IMR-90 (cell line): ENCODE measurements at regions not wholly inside any gene's neighbourhood (a gene's known extent, or its start where the extent isn't known, plus 50 kb on each side); places are given as distances from the start of the nearest gene placed in this dataset.

ENCODE experiments used
- ATAC-seq: fragments of 200-7000 bp; cut with Tn5 transposase; 2 replicates; pipeline ENCODE4 v1.9.1; 2020; ENCODE audit warnings: low read depth, mild to moderate bottlenecking, moderate library complexity
- BruUV-seq: library from RNA; stranded (reverse); fragments of 400-500 nt; replicated peaks from 2 replicates; lab custom pipeline; 2021; lab: Mats Ljungman, UMichigan
- CTCF ChIA-PET: fragments of 300-600 bp; formaldehyde crosslinking; extraction: SDS; loops from one replicate; lab custom pipeline; 2021; ENCODE audit warnings: antibody characterized with exemption; lab: Yijun Ruan, JAX
- POLR2A ChIA-PET: fragments of 300-600 bp; sonication (Branson Sonifier 250); formaldehyde crosslinking; loops from one replicate; lab custom pipeline; 2022; ENCODE audit warnings: antibody characterized with exemption; ENCODE audit not compliant: unreplicated experiment; lab: Charles Lee
- DNase-seq: peaks from one replicate; pipeline ENCODE4 v3.0.0; 2013
- H2AFZ ChIP-seq: replicated peaks from 2 replicates; pipeline ENCODE3; 2013; ENCODE audit warnings: low read length, mild to moderate bottlenecking; ENCODE audit not compliant: poor library complexity
- H2AK5ac ChIP-seq: 2 replicates; pipeline ENCODE4 v1.6.1; 2013; ENCODE audit warnings: low read depth, low read length, inconsistent platforms
- H2AK9ac ChIP-seq: replicated peaks from 2 replicates; pipeline ENCODE3; 2013; ENCODE audit warnings: mild to moderate bottlenecking, low read depth, low read length, moderate library complexity; ENCODE audit not compliant: poor library complexity
- H2BK120ac ChIP-seq: 2 replicates; pipeline ENCODE4 v1.6.1; 2013; ENCODE audit warnings: low read depth, low read length, inconsistent platforms
- H2BK15ac ChIP-seq: 3 replicates; pipeline ENCODE4 v1.6.1; 2013; ENCODE audit warnings: low read depth, low read length, inconsistent platforms
- H2BK20ac ChIP-seq: 2 replicates; pipeline ENCODE4 v1.6.1; 2013; ENCODE audit warnings: low read depth, mild to moderate bottlenecking, inconsistent platforms, low read length, moderate library complexity
- H2BK5ac ChIP-seq: 2 replicates; pipeline ENCODE4 v1.6.1; 2013; ENCODE audit warnings: mild to moderate bottlenecking, low read depth, low read length, inconsistent platforms; ENCODE audit not compliant: poor library complexity, severe bottlenecking
- H3K14ac ChIP-seq: replicated peaks from 2 replicates; pipeline ENCODE4 v1.6.1; 2013; ENCODE audit warnings: low read depth, low read length, inconsistent platforms
- H3K18ac ChIP-seq: 2 replicates; pipeline ENCODE4 v1.6.1; 2013; ENCODE audit warnings: low read depth, low read length, control low read depth
- H3K23ac ChIP-seq: 2 replicates; pipeline ENCODE4 v1.6.1; 2013; ENCODE audit warnings: low read depth, low read length, inconsistent platforms
- H3K27ac ChIP-seq: 2 replicates; pipeline ENCODE4 v1.5.1; 2013; ENCODE audit warnings: mild to moderate bottlenecking, control low read depth, low read length; ENCODE audit not compliant: insufficient read depth
- H3K27me3 ChIP-seq: 2 replicates; pipeline ENCODE4 v1.6.1; 2013; ENCODE audit warnings: low read length; ENCODE audit not compliant: control insufficient read depth, insufficient read depth
- H3K36me3 ChIP-seq: 2 replicates; pipeline ENCODE4 v1.6.1; 2013; ENCODE audit warnings: low read length, mixed read lengths; ENCODE audit not compliant: control insufficient read depth, insufficient read depth
- H3K4ac ChIP-seq: 2 replicates; pipeline ENCODE4 v1.6.1; 2013; ENCODE audit warnings: low read depth, low read length, inconsistent platforms
- H3K4me1 ChIP-seq: 2 replicates; pipeline ENCODE4 v1.6.1; 2013; ENCODE audit warnings: low read length, mixed read lengths; ENCODE audit not compliant: control insufficient read depth, insufficient read depth
- H3K4me2 ChIP-seq: 2 replicates; pipeline ENCODE4 v1.6.1; 2013; ENCODE audit warnings: low read depth, mild to moderate bottlenecking, control low read depth, low read length, moderate library complexity
- H3K4me3 ChIP-seq: 2 replicates; pipeline ENCODE4 v1.5.1; 2013; ENCODE audit warnings: low read depth, mild to moderate bottlenecking, control low read depth, low read length, moderate library complexity; ENCODE audit not compliant: insufficient read depth
- H3K56ac ChIP-seq: 2 replicates; pipeline ENCODE4 v1.6.1; 2013; ENCODE audit warnings: low read length, inconsistent platforms; ENCODE audit not compliant: insufficient read depth; ENCODE audit errors: extremely low read depth
- H3K79me1 ChIP-seq, 2 experiments: 2 replicates each; pipeline ENCODE4 v1.6.1; 2013; ENCODE audit warnings: low read length in 2 of 2, inconsistent platforms in 1 of 2, low read depth in 1 of 2
- H3K9ac ChIP-seq: 2 replicates; pipeline ENCODE4 v1.6.1; 2013; ENCODE audit warnings: low read depth, low read length, control low read depth
- H3K9me1 ChIP-seq: 2 replicates; pipeline ENCODE4 v1.6.1; 2013; ENCODE audit warnings: low read length, inconsistent platforms; ENCODE audit not compliant: insufficient read depth
- H3K9me3 ChIP-seq: 2 replicates; pipeline ENCODE4 v1.6.1; 2013; ENCODE audit warnings: low read length; ENCODE audit not compliant: control insufficient read depth, insufficient read depth
- H4K20me1 ChIP-seq: 2 replicates; pipeline ENCODE4 v1.6.1; 2013; ENCODE audit warnings: low read length, inconsistent platforms; ENCODE audit not compliant: insufficient read depth
- H4K5ac ChIP-seq: 2 replicates; pipeline ENCODE4 v1.6.1; 2013; ENCODE audit warnings: mild to moderate bottlenecking, low read depth, low read length, control low read depth
- H4K8ac ChIP-seq, 2 experiments: 2 replicates each; pipeline ENCODE4 v1.6.1; 2013; ENCODE audit warnings: low read depth in 2 of 2, low read length in 2 of 2, control low read depth in 1 of 2, inconsistent platforms in 1 of 2
- H4K91ac ChIP-seq: 2 replicates; pipeline ENCODE4 v1.6.1; 2013; ENCODE audit warnings: low read depth, low read length, inconsistent platforms; ENCODE audit not compliant: insufficient read depth
- CEBPB ChIP-seq: IDR thresholded peaks from 2 replicates; pipeline ENCODE4 v1.6.1; 2012; ENCODE audit warnings: low read depth, low read length, improper control_type of control experiment
- CHD1 ChIP-seq: IDR thresholded peaks from 2 replicates; pipeline ENCODE4 v1.6.1; 2012; ENCODE audit warnings: low read depth, low read length, improper control_type of control experiment
- MAFK ChIP-seq: IDR thresholded peaks from 2 replicates; pipeline ENCODE4 v1.6.1; 2012; ENCODE audit warnings: low read depth, low read length, improper control_type of control experiment
- POLR2A ChIP-seq: IDR thresholded peaks from 2 replicates; pipeline ENCODE4 v1.6.1; 2012; ENCODE audit warnings: mild to moderate bottlenecking, low read depth, low read length
- RCOR1 ChIP-seq: IDR thresholded peaks from 2 replicates; pipeline ENCODE4 v1.6.1; 2012; ENCODE audit warnings: mild to moderate bottlenecking, low read length, improper control_type of control experiment; ENCODE audit not compliant: insufficient replicate concordance
- RFX5 ChIP-seq: IDR thresholded peaks from 2 replicates; pipeline ENCODE4 v1.8.0; 2012; ENCODE audit warnings: low read depth, mild to moderate bottlenecking, low read length, moderate library complexity
- WGBS, 2 experiments: methylation state at CpG; one replicate each; pipeline versions ENCODE4 v1.1.5 to v1.1.7; 2013; ENCODE audit warnings: missing lambda C conversion rate in 2 of 2; ENCODE audit not compliant: insufficient read length in 1 of 2; ENCODE audit errors: extremely low coverage in 2 of 2; 5-methylcytosine and 5-hydroxymethylcytosine counted together
- dilution Hi-C: fragments of 300-500 bp; cut with HindIII; formaldehyde crosslinking; loops from one replicate; pipeline ENCODE4 v1.14.3; 2018; ENCODE audit warnings: low sequenced_read_pairs; ENCODE audit not compliant: unreplicated experiment
- in situ Hi-C: fragments of 300-500 bp; cut with MboI; formaldehyde crosslinking; loops from 3 replicates; pipeline ENCODE4 v1.14.3; 2019; ENCODE audit warnings: low sequenced_read_pairs, inconsistent platforms, mixed read lengths
- intact Hi-C: fragments of 100-400 bp; cut with micrococcal nuclease; formaldehyde crosslinking; loops from 2 replicates; pipeline ENCODE4 v1.10.0; 2022
- TF ChIP-seq, protein P1 (sequence below): fragments of 150-350 bp; IDR thresholded peaks from 2 replicates; pipeline ENCODE4 v1.6.1; 2017; ENCODE audit warnings: mild to moderate bottlenecking, antibody characterized with exemption, low read length, low read depth
- TF ChIP-seq, protein P2 (sequence below): fragments of 150-350 bp; IDR thresholded peaks from 2 replicates; pipeline ENCODE4 v1.6.1; 2016; ENCODE audit warnings: low read depth, mild to moderate bottlenecking, low read length, moderate library complexity, borderline replicate concordance

DNA sequence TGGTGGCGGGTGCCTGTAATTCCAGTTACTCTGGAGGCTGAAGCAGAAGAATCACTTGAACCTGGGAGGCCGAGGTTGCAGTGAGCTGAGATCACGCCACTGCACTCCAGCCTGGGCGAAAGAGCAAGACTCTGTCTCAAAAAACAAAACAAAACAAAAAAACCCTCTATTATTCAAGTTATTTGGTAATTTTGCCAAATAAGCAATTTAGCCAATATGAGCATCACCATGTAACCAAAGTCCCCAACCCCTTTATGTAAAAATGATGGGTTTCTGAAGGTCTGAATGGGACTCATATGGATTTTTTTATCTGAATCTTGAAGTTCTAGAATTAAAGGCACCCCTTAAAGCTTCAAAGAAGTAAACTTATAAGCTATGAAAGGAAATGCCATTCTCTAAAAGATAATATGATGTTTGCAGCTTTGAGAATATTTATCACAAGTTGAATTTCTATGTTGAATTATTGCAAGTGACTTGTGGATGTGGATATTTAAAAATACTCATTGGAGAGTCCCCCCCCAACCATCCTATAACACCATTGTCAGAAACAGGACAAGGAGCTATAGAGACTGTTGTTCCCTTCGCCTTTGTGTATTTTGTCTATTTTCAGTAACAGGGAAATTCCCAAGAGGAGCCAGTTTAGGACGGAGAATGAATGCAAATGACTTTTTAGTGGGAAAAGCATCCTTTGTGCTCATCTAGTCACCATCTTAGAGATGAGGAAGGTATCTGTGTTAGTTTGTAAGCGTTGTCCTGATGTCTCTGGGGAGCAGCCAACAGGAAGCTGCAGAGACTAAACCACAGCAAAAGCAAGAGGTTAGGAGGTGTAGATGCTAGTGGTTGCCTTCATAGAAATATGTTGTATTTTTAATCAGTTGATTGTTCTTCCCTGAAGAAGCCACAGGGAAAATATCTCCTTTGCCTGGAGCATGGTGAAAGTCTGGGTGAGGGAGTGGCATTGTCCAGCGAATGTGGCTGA is 68.3 kb downstream of the TET3 start:
- Histone ChIP-seq H3K4me1 (peaks cover 1% of the 10 kb centered on the region; the same call in 1 of the 2 replicates), H2AK9ac (no peak overlapping the region), H3K14ac (no peak overlapping the region), H2BK120ac (no peak overlapping the region), H4K5ac (no peak overlapping the region), H3K4ac (no peak overlapping the region), H2BK5ac (no peak overlapping the region), H3K9ac (no peak overlapping the region), H3K9me1 (peaks cover 16% of the 10 kb centered on the region), H3K79me1 (peaks cover 20 to 42% of the 10 kb centered on the region in 2 experiments), H3K23ac (no peak overlapping the region), H3K56ac (no peak overlapping the region), H4K8ac (no peak overlapping the region), H3K4me2 (no peak overlapping the region), H3K18ac (no peak overlapping the region), H3K4me3 (no peak overlapping the region), H3K9me3 (no peaks in the 10 kb centered on the region), H3K27ac (no peak overlapping the region), H2AFZ (no peak overlapping the region), H3K36me3 (peaks cover 9% of the 10 kb centered on the region), H4K20me1 (peaks cover 16% of the 10 kb centered on the region; the same call in 1 of the 2 replicates), H2BK20ac (no peak overlapping the region), H2AK5ac (no peak overlapping the region), H4K91ac (no peak overlapping the region), H2BK15ac (no peak overlapping the region), H3K27me3 (no peaks in the 10 kb centered on the region)
- in situ Hi-C loops (no loop called here), intact Hi-C loops (no loop called here), dilution Hi-C loops (no loop called here)
- BruUV-seq = no TSS peak
- DNase-seq (no peak), ATAC-seq (no peak)
- CTCF ChIA-PET = no interaction called here
- POLR2A ChIA-PET = no interaction called here
- WGBS, 2 experiments = no CpG with 5 or more reads among the region's 8 CpGs
- no peak for TF ChIP-seq CEBPB
- TF ChIP-seq RFX5 = no peak
- TF ChIP-seq RCOR1 = no peak
- TF ChIP-seq, protein P1, sequence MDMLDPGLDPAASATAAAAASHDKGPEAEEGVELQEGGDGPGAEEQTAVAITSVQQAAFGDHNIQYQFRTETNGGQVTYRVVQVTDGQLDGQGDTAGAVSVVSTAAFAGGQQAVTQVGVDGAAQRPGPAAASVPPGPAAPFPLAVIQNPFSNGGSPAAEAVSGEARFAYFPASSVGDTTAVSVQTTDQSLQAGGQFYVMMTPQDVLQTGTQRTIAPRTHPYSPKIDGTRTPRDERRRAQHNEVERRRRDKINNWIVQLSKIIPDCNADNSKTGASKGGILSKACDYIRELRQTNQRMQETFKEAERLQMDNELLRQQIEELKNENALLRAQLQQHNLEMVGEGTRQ = no peak
- TF ChIP-seq POLR2A = no peak
- TF ChIP-seq, protein P2, sequence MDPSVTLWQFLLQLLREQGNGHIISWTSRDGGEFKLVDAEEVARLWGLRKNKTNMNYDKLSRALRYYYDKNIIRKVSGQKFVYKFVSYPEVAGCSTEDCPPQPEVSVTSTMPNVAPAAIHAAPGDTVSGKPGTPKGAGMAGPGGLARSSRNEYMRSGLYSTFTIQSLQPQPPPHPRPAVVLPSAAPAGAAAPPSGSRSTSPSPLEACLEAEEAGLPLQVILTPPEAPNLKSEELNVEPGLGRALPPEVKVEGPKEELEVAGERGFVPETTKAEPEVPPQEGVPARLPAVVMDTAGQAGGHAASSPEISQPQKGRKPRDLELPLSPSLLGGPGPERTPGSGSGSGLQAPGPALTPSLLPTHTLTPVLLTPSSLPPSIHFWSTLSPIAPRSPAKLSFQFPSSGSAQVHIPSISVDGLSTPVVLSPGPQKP = no peak
- no peak for TF ChIP-seq CHD1
- peak; percentile 65 for TF ChIP-seq MAFK
